ENCODE measurements at regions not wholly inside any gene's neighbourhood (a gene's known extent, or its start where the extent isn't known, plus 50 kb on each side); places are given as distances from the start of the nearest gene placed in this dataset.

GRCh38 chr4:62560858-62561257, 1360.7 kb downstream of the ADGRL3 start:
- no peak overlapping the region for H2BK15ac ChIP-seq (ENCODE audit: low read depth, low read length)
- peaks cover 6% of the 10 kb centered on the region for H3K9me3 ChIP-seq (ENCODE audit: control insufficient read depth, insufficient read depth, low read length)
- BruUV-seq (replicated peaks) = no TSS peak
- H3K14ac ChIP-seq (replicated peaks; ENCODE audit: low read depth, low read length) = no peak overlapping the region
- H3K23ac ChIP-seq (ENCODE audit: low read depth, low read length) = no peak overlapping the region
- intact Hi-C loops (cut with micrococcal nuclease) (no loop called here), dilution Hi-C loops (cut with HindIII; ENCODE audit: low sequenced_read_pairs, unreplicated experiment) (no loop called here), in situ Hi-C loops (cut with MboI; ENCODE audit: low sequenced_read_pairs) (no loop called here)
- H3K4me3 ChIP-seq (ENCODE audit: insufficient read depth, low read depth, low read length) = no peak overlapping the region
- H2AK5ac ChIP-seq (ENCODE audit: low read depth, low read length) = no peak overlapping the region
- no peak overlapping the region for H3K9ac ChIP-seq (ENCODE audit: low read depth, low read length)
- no peak overlapping the region for H3K18ac ChIP-seq (ENCODE audit: low read depth, low read length)
- no peak overlapping the region for H2BK120ac ChIP-seq (ENCODE audit: low read depth, low read length)
- no peak overlapping the region for H4K91ac ChIP-seq (ENCODE audit: insufficient read depth, low read depth, low read length)
- ChIA-PET CTCF (no interaction called here), POLR2A (ENCODE audit: unreplicated experiment) (no interaction called here)
- no peaks in the 10 kb centered on the region for H3K36me3 ChIP-seq (ENCODE audit: control insufficient read depth, insufficient read depth, low read length)
- H3K27ac ChIP-seq (ENCODE audit: insufficient read depth, low read length) = no peak overlapping the region
- H4K5ac ChIP-seq (ENCODE audit: low read depth, low read length) = no peak overlapping the region
- no peak overlapping the region for H3K4ac ChIP-seq (ENCODE audit: low read depth, low read length)
- no peak overlapping the region for H4K8ac ChIP-seq (ENCODE audit: low read depth in 2 of 2, low read length in 2 of 2)
- no peaks in the 10 kb centered on the region for H3K27me3 ChIP-seq (ENCODE audit: control insufficient read depth, insufficient read depth, low read length)
- no peaks in the 10 kb centered on the region for H3K9me1 ChIP-seq (ENCODE audit: insufficient read depth, low read length)
- no peak overlapping the region for H2BK20ac ChIP-seq (ENCODE audit: low read depth, low read length)
- H2AK9ac ChIP-seq (replicated peaks; ENCODE audit: low read depth, low read length, poor library complexity) = no peak overlapping the region
- H3K4me1 ChIP-seq (ENCODE audit: control insufficient read depth, insufficient read depth, low read length) = no peaks in the 10 kb centered on the region
- ATAC-seq (ENCODE audit: low read depth) = no peak
- no peak overlapping the region for H3K4me2 ChIP-seq (ENCODE audit: low read depth, low read length)
- H3K79me1 ChIP-seq (ENCODE audit: low read depth in 1 of 2, low read length in 2 of 2) = no peaks in the 10 kb centered on the region
- DNase-seq = no peak
- no peak overlapping the region for H2AFZ ChIP-seq (replicated peaks; ENCODE audit: low read length, poor library complexity)
- H3K56ac ChIP-seq (ENCODE audit: extremely low read depth, insufficient read depth, low read length) = no peak overlapping the region
- H2BK5ac ChIP-seq (ENCODE audit: low read depth, low read length, poor library complexity, severe bottlenecking) = no peak overlapping the region
- no peaks in the 10 kb centered on the region for H4K20me1 ChIP-seq (ENCODE audit: insufficient read depth, low read length)
- TF ChIP-seq FOS (IDR thresholded peaks at IDR 0.05; ENCODE audit: low read depth, low read length) (no peak), SMC3 (IDR thresholded peaks at IDR 0.05; ENCODE audit: low read depth, low read length) (no peak), NFE2L2 (IDR thresholded peaks at IDR 0.05; ENCODE audit: low read depth, low read length) (no peak), BHLHE40 (IDR thresholded peaks at IDR 0.05; ENCODE audit: low read depth, low read length) (no peak), RAD21 (IDR thresholded peaks at IDR 0.05; ENCODE audit: low read length) (no peak), USF2 (IDR thresholded peaks at IDR 0.05; ENCODE audit: low read depth, low read length) (no peak), CTCF (conservative IDR thresholded peaks at IDR 0.05; ENCODE audit: low read depth, low read length) (no peak), MXI1 (IDR thresholded peaks at IDR 0.05; ENCODE audit: borderline replicate concordance, low read depth, low read length) (no peak), MAFK (IDR thresholded peaks at IDR 0.05; ENCODE audit: low read depth, low read length) (no peak), CEBPB (IDR thresholded peaks at IDR 0.05; ENCODE audit: low read depth, low read length) (no peak), CHD1 (IDR thresholded peaks at IDR 0.05; ENCODE audit: low read depth, low read length) (no peak), POLR2A (IDR thresholded peaks at IDR 0.05; ENCODE audit: low read depth, low read length) (no peak), MAZ (IDR thresholded peaks at IDR 0.05; ENCODE audit: borderline replicate concordance, low read depth, low read length) (no peak), ELK1 (IDR thresholded peaks at IDR 0.05; ENCODE audit: borderline replicate concordance, low read depth, low read length) (no peak), RFX5 (IDR thresholded peaks at IDR 0.05; ENCODE audit: low read depth, low read length) (no peak)

Data from IMR-90 (cell line).